Limb (tissue), 2 donors: ENCODE measurements at regions not wholly inside any gene's neighbourhood (a gene's known extent, or its start where the extent isn't known, plus 50 kb on each side); places are given as distances from the start of the nearest gene placed in this dataset.
"Not testable (repeated sequence)": the region's sequence is repeated elsewhere in the genome, so short reads cannot be mapped to it uniquely, and the experiment has no call there.

Experiments
- DNase-seq, 2 donors: peaks; one replicate each; pipeline ENCODE4 v3.0.0-alpha.2; 2016; ENCODE audit errors: extremely low spot score in 2 of 2

GRCh38 chrX:126641076-126641475 lies 88.5 kb upstream of the DCAF12L1 start:
- not testable (repeated sequence) for DNase-seq

- DNase-seq, result no peak
Observed at GRCh38 chrX:126655061-126655460, 102.4 kb upstream of the DCAF12L1 start.

GRCh38 chrX:126658447-126658846 lies 105.8 kb upstream of the DCAF12L1 start:
- no peak for DNase-seq

DNA sequence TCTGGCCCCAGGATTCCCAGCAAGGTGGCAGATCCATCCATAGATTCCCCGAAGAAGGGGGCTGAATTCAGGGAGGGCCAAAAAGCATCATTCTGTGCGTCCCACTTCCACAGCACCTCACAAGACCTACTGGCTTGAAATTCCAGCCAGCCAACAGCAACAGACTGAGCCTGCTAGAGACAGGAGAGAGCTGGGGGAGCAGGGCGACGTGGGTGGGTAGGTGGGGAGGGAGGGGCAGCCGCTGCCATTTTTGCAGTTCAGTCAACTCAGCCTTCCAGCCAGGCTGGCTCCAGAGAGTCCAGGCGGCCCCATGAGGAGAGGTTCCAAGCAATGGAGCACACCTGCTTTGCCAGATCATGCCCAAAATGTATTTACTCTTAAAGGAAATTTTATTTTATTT lies 117.6 kb upstream of the DCAF12L1 start:
- no peak for DNase-seq

- DNase-seq, result not testable (repeated sequence)
Observed at GRCh38 chrX:126673366-126673765, 120.8 kb upstream of the DCAF12L1 start.

- not testable (repeated sequence) for DNase-seq
Observed at GRCh38 chrX:126673816-126674491, 121.3 kb upstream of the DCAF12L1 start.

- no peak for DNase-seq
Observed at GRCh38 chrX:126695375-126695896, 124.1 kb upstream of the PRR32 start.

DNA sequence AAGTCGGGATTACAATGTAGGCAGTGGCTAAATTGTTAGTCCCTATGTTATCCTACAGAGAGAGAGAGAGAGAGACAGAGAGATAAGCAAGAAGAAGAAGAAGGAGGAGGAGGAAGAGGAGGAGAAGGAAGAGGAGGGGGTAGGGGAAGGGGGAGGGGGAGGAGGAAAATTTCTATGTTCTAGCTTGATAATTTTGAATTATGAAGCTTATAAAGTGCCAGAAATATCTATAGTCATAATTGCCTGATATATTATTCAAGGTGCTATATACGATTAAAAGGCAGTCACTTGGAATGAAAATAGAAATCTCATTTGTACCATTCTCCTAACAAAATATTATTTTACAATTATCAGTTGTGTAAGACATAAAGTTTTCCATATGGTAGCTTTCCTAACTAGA lies 122.4 kb upstream of the PRR32 start:
- no peak for DNase-seq

DNA sequence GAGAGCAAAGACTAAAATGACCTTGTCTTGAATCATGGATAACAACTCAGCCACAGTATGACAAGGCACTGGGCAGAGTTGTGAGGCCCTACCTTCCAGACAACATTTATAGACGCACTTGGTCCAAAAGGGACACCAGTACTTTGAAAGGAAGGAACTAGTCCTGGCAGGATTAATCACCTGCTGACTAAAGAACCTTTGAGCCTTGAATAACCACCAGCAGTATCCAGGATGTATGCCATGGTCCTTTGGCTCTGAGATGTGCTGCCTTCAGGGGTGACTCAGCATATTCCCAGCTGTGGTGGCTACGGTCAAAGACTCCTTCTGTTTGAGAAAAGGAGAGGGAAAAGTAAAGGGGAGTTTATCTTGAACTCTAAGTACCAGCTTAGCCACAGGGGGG lies 118.1 kb upstream of the PRR32 start:
- no peak for DNase-seq

DNA sequence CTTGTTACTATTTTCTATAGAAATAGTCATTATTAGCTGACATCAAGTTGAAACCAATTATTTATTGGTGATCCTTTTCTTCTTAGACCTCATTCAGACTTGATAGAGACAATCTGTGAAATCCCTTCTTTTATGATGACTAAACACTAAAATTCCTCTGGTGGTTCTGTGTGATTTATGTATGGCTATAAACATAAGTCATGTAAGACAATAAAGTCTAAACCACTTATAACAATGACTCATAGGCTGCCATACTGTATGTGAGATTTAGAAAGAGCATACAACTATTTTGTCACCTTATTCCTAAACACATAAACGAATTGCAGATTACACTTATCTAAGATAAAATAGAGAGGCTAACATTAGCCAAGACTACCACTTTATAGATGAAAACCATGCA lies 101.1 kb upstream of the PRR32 start:
- DNase-seq, result no peak

GRCh38 chrX:126719208-126719607 lies 100.3 kb upstream of the PRR32 start:
- no peak for DNase-seq

DNA sequence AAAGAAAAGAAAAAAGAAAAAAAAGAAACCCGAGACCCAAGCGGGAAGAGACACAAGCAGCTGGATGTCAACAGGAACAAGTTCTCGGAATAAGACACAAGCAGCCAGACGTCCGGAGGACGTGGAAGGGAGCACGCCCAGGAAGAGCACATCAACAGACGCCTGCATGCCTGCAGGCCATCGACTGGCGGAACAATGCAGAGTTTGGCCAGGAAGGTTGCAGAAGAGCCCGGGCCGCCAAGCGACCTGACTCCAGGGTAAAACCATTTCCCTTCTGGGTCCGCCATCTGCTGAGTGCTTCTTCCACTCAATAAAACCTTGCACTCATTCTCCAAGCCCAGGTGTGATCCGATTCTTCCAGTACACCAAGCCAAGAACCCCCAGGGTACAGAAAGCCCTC lies 95.6 kb upstream of the PRR32 start:
- no peak for DNase-seq

DNA sequence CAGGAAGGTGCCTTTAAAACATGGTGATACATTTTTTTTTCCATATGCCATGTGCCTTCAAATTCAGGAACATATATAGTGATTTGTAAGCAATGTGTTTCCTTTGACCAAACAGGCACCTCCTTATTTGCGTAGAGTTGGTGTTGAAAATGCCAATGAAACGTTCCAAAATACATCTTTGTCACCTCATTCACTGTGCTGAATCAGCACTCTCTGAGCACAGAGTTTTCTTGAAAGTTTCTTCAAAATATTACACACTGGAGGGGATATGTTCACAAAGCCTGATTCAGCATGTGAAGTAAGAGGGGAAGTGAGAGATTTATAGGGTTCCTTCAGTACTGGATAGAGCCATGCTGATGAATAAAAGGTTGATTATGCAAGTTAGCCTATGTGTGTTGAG lies 85.7 kb upstream of the PRR32 start:
- peak in 1 of 2 donors; percentile 2 for DNase-seq
